K562 (cell line): ENCODE measurements at regions not wholly inside any gene's neighbourhood (a gene's known extent, or its start where the extent isn't known, plus 50 kb on each side); places are given as distances from the start of the nearest gene placed in this dataset.
A peak's percentile ranks its signal among the peaks of the same experiment; 100 is the strongest.

Experiments used
- CBX1 ChIP-seq: sonication (generic); IDR thresholded peaks from 2 replicates; pipeline ENCODE4 v1.6.1; 2016; ENCODE audit warnings: antibody characterized with exemption, low read depth, mild to moderate bottlenecking
- CBX3 ChIP-seq, 2 experiments: IDR thresholded peaks; 1 replicate in 1 of 2; 2 replicates in 1 of 2; pipeline ENCODE4 v1.6.1; 2012; ENCODE audit warnings: inconsistent platforms in 2 of 2, low read length in 2 of 2, borderline replicate concordance in 1 of 2, control low read depth in 1 of 2
- E2F8 ChIP-seq: fragments of 450-650 bp; IDR thresholded peaks from 2 replicates; pipeline ENCODE4 v1.7.1; 2018; ENCODE audit warnings: mild to moderate bottlenecking, low read depth; ENCODE audit not compliant: partially characterized antibody
- ETV6 ChIP-seq, 3 experiments: fragments of 150-350 bp in 1 of 3; sonication (generic) in 1 of 3; formaldehyde crosslinking in 1 of 3; IDR thresholded peaks; 2 replicates each; pipeline versions ENCODE4 v1.6.1 to v1.8.0; 2014 to 2022; ENCODE audit warnings: borderline replicate concordance in 2 of 3, low read depth in 2 of 3, antibody characterized with exemption in 1 of 3, low read length in 1 of 3, mild to moderate bottlenecking in 1 of 3, missing genetic modification reagents in 1 of 3
- EWSR1 ChIP-seq: fragments of 450-650 bp; IDR thresholded peaks from 2 replicates; pipeline ENCODE4 v1.6.1; 2018; ENCODE audit warnings: borderline replicate concordance, mild to moderate bottlenecking, low read depth, moderate library complexity; ENCODE audit not compliant: partially characterized antibody
- KDM4B ChIP-seq, 2 experiments: fragments of 450-650 bp in 1 of 2; sonication (generic) in 1 of 2; IDR thresholded peaks; 2 replicates each; pipeline ENCODE4 v1.6.1; 2016 to 2017; ENCODE audit warnings: borderline replicate concordance in 2 of 2, antibody characterized with exemption in 1 of 2, low read depth in 1 of 2, mild to moderate bottlenecking in 1 of 2
- KDM5B ChIP-seq: fragments of 200-600 bp; sonication (generic); IDR thresholded peaks from 2 replicates; pipeline ENCODE4 v1.6.1; 2012; ENCODE audit warnings: low read depth, mild to moderate bottlenecking, moderate library complexity, low read length, control low read depth, inconsistent platforms; ENCODE audit not compliant: insufficient replicate concordance
- MXD1 ChIP-seq: fragments of 250-450 bp; sonication (Bioruptor Pico); IDR thresholded peaks from 2 replicates; pipeline ENCODE4 v1.8.0; 2021; ENCODE audit warnings: borderline replicate concordance, mild to moderate bottlenecking, moderate library complexity; ENCODE audit not compliant: poor library complexity, severe bottlenecking
- NFIC ChIP-seq: fragments of 450-650 bp; IDR thresholded peaks from 2 replicates; pipeline ENCODE4 v1.6.1; 2017; ENCODE audit warnings: mild to moderate bottlenecking, inconsistent platforms
- PHF20 ChIP-seq: fragments of 450-650 bp; IDR thresholded peaks from 2 replicates; pipeline ENCODE4 v1.6.1; 2018; ENCODE audit not compliant: partially characterized antibody
- RBFOX2 ChIP-seq: fragments of 200-400 bp; formaldehyde crosslinking; IDR thresholded peaks from 2 replicates; pipeline ENCODE4 v1.6.1; 2017; ENCODE audit warnings: low read depth, mild to moderate bottlenecking, low read length, moderate library complexity
- RUNX1 ChIP-seq: sonication (generic); IDR thresholded peaks from 2 replicates; pipeline ENCODE4 v1.6.1; 2016; ENCODE audit warnings: antibody characterized with exemption, low read depth
- SMARCC2 ChIP-seq: fragments of 450-650 bp; IDR thresholded peaks from 2 replicates; pipeline ENCODE4 v1.6.1; 2017; ENCODE audit warnings: antibody characterized with exemption, moderate library complexity, mild to moderate bottlenecking, low read depth
- TEAD2 ChIP-seq: fragments of 450-650 bp; IDR thresholded peaks from 2 replicates; pipeline ENCODE4 v1.6.1; 2016; ENCODE audit warnings: missing genetic modification characterization, control low read depth, missing compliant biosample characterization
- UBTF ChIP-seq, 2 experiments: IDR thresholded peaks; 2 replicates each; pipeline ENCODE4 v1.6.1; 2012; ENCODE audit warnings: improper control_type of control experiment in 2 of 2, low read depth in 2 of 2, low read length in 2 of 2, borderline replicate concordance in 1 of 2
- TF ChIP-seq, protein P1 (sequence below): fragments of 200-800 bp; sonication (Bioruptor generic); IDR thresholded peaks from 2 replicates; pipeline ENCODE4 v1.6.1; 2017; ENCODE audit warnings: missing genetic modification characterization, missing compliant biosample characterization
- TF ChIP-seq, protein P2 (sequence below): fragments of 250-450 bp; sonication (Bioruptor Pico); IDR thresholded peaks from 2 replicates; pipeline ENCODE4 v1.6.1; 2021; ENCODE audit warnings: mild to moderate bottlenecking

DNA sequence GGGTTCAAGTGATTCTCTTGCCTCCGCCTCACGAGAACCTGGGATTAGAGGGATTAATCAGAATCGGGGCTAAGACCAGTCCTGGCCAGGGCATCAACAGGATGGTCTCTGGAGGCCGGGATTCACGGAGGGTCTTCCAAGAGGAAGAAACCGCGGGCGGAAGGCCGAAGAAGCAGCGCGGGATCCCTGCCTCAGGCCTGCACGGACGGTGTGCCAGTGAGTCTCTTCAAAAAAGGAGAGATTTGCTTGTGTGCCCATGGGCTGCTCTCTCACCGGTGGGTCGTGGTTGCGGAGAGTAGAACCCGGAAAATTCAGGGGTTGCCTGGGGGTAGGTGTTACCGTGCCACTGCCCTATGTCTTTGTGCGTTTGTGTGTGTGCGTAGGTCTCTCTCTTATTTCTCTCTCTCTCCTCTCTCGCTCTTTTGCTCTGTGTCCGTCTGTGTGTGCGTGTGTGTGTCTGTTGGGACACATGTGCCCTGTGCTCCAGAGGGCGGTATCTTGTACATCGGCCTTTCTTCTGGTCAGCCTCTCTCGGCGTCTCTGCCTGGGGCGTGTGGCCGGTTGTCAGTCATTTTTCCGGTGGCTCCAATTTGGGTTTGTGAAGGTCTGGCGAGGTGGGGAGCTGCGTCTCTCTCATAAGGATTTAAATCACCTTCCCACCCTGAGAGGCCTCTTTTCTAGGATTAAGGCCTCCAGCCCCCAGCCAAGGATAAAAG lies 613.2 kb downstream of the KCNJ18 start (continued):
- no peak for TF ChIP-seq E2F8
- TF ChIP-seq, protein P1, sequence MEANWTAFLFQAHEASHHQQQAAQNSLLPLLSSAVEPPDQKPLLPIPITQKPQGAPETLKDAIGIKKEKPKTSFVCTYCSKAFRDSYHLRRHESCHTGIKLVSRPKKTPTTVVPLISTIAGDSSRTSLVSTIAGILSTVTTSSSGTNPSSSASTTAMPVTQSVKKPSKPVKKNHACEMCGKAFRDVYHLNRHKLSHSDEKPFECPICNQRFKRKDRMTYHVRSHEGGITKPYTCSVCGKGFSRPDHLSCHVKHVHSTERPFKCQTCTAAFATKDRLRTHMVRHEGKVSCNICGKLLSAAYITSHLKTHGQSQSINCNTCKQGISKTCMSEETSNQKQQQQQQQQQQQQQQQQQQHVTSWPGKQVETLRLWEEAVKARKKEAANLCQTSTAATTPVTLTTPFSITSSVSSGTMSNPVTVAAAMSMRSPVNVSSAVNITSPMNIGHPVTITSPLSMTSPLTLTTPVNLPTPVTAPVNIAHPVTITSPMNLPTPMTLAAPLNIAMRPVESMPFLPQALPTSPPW (CRISPR knock-in tag): no peak
- no peak for TF ChIP-seq KDM4B (IDR thresholded peaks at IDR 0.05; ENCODE audit: borderline replicate concordance in 2 of 2, low read depth in 1 of 2)
- TF ChIP-seq ETV6 (IDR thresholded peaks at IDR 0.05; ENCODE audit: borderline replicate concordance in 1 of 2, low read depth in 2 of 2, low read length in 1 of 2): no peak
- no peak for TF ChIP-seq ETV6 (CRISPR knock-in tag; IDR thresholded peaks at IDR 0.05; ENCODE audit: borderline replicate concordance)
- TF ChIP-seq KDM5B: no peak
- TF ChIP-seq RBFOX2: no peak
- no peak for TF ChIP-seq TEAD2 (tag)
- no peak for TF ChIP-seq UBTF (IDR thresholded peaks at IDR 0.05; ENCODE audit: borderline replicate concordance in 1 of 2, low read depth in 2 of 2, low read length in 2 of 2)
- no peak for TF ChIP-seq MXD1
- TF ChIP-seq CBX1: no peak
- 0 out of 2 replicates have a peak, but pooled peaks have one; percentile 7 for TF ChIP-seq NFIC
- TF ChIP-seq PHF20: no peak
- no peak for TF ChIP-seq SMARCC2
- TF ChIP-seq RUNX1: no peak
- no peak for TF ChIP-seq EWSR1
- TF ChIP-seq CBX3 (IDR thresholded peaks at IDR 0.05; ENCODE audit: borderline replicate concordance in 1 of 2, low read length in 2 of 2): no peak
- TF ChIP-seq, protein P2, sequence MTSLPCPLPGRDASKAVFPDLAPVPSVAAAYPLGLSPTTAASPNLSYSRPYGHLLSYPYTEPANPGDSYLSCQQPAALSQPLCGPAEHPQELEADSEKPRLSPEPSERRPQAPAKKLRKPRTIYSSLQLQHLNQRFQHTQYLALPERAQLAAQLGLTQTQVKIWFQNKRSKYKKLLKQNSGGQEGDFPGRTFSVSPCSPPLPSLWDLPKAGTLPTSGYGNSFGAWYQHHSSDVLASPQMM (CRISPR knock-in tag): no peak
